DMS153 treated with DMSO at 0.1 percent for 48 hours (cell line): ENCODE measurements at regions not wholly inside any gene's neighbourhood (a gene's known extent, or its start where the extent isn't known, plus 50 kb on each side); places are given as distances from the start of the nearest gene placed in this dataset.
"Not testable (repeated sequence)": the region's sequence is repeated elsewhere in the genome, so short reads cannot be mapped to it uniquely, and the experiment has no call there.

Experiments used
- DNase-seq: peaks from one replicate; lab custom pipeline; 2025; ENCODE audit not compliant: unreplicated experiment; lab: John Stamatoyannopoulos, UW

DNA sequence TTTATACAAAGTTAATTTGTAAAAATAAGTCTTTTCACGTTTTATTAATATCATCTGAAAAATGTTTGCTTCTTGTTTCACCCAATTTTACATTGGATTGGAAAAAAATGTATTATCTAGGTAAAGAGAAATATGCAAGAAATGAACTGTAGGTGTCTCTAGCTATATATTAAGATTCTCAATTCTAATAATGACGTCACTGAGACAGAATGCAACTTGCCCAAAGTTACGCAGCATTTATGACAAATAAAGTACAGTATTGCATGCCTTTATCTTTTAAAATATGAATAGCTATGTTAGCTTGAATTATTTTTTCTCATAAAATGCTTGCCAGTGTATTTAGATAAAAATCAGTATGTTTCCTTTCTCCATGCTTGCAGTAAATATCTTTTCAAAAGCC, 728.8 kb downstream of the RERGL start:
- DNase-seq = no peak

DNA sequence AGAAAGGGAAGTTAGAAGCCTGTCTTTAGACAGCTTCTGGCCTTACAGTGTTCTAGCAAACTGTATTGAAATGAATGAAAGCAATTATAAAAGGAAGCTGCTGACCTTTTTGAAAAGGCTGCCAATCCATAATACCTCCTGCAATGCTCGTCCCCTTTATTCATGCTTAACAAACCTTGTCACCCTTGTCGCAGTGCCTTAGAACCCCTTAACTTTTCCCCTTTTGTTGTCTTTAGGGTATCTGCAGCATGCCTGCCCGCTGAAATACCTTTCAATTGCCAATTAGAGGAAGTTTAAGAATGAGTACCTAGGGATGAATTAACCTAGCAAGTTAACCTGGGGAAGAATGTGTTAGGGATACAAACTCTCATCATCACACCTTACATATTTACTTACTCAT, 731.2 kb downstream of the RERGL start:
- DNase-seq = no peak

DNA sequence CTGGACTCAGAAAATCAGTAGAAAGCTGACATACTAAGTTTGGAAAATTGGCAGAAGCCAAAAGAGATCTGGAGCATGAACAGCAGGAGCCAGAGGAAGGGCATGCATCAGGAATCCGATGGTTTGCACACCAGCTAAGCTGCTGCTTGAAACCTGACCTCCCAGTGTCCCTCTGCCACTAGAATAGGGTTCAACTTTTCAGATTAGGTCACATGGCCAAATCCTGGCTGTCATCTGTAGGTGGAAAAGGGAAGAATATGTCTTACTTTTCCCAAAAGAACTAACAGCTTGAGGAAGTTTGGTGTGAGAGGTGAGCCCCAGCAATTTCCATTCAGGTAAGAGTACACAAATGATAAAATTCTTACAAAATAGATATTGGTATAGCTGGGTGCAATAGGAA, 732.6 kb downstream of the RERGL start:
- no peak for DNase-seq

DNA sequence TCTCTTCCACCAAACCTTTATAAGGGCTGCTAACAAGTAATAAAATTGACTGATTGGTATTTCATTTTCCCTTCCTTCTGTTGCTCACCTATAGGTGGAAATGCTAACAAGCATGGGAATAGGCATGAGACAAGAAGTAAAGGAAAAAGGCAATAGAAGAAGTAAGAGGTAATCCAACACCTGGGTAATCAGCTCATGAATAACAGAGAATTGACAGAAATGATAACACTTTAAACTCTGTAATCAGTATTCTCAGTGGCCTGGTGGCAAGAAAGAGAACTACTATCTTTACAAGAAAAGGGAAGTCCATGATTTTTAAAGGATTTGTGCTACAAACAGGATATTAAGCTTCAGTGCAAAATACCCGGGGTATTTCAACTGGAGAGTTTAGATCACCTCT, 737.8 kb downstream of the RERGL start:
- DNase-seq = no peak

DNA sequence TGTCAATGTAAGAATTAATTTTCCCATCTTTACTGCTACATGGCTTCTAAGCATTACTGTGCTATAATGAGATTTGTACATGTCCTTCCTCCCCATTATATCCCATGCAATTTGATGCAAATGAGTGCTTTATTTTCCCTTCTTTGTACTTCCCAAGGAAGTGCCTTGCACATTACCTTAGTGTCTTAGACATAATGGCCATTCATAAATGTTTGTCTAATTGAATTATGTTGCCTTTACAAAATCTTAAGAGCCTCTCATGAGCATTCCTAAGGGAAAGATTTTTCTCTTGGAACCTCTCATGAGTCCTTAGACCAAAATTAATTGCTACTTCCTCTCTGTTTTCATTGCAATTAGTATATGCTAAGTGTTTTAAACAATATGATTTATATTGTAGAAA, 741.7 kb downstream of the RERGL start:
- no peak for DNase-seq

DNA sequence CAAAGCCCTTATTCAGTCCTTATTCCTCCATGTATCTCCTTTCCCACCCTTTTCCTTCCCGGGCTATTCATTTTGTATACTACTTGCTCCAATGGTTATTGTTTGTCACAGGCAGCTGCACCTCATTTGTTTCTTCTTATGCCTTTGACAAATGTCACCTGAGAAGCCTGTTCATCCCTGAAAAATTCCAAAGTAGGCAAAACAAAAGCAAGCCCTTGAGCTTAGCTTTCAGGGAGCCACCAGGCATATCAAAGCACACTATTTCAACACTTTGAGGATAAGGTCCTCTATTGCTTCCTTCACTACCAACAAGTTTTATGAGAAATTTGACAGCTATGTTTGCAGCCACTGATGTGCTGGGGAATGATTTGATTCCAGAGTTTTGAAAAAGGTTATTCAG, 738.7 kb upstream of the LMO3 start:
- DNase-seq = no peak

DNA sequence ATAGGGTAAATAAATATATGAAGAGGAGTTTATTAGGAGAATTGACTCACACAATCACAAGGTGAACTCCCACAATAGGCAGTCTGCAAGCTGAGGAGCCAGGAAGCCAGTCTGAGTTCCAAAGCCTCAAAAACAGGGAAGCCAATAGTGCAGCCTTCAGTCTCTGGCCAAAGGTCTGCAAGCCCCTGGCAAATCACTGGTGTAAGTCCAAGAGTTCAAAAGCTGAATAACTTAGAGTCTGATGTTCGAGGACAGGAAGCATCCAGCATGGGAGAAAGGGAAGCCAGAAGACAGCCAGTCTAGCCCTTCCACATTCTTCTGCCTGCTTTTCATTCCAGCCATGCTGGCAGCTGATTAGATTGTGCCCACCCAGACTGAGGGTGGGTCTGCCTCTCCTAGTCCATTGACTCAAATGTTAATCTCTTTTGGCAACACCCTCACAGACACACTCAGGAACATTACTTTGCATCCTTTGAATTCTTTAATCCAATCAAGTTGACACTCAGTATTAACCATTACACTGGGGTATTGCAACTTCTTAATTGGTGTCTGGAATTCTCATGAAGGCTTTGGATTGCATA, 736.5 kb upstream of the LMO3 start:
- DNase-seq = no peak

DNA sequence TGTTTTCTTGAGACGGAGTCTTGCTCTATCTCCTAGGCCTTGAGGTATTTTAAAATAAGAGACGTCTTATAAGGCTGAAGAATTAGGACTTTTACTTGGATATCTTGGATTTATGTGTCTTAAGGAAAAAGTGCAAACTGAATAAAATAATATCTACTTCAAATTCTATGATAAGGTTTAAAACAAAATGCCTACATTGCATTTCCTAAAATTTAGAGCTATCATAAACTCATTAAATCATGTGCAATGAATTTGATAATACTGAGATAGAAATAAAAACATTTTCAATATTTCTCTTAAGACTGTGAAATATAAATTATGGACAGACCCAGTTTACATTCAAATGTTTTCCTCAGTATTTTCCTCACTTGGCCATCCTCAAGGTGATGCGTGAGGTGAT, 729.5 kb upstream of the LMO3 start:
- no peak for DNase-seq

DNA sequence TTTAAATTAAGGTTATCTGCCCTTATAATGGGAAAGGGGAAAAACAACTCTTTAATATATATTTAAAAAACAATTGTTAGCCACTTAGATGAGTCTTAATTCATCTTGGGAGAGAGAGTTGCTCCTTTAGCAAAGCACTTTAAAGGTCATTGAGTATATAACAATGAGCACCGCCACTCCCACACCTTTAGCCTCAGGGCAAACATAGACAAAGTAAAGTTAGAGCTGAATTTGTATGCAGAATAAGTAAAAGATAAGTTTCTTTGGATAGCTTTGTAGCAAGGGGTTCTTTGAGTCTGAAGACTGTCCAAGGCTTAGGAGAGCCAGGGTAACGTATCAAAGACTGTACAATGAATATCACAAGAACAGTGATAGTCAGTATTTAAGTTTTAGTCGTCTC, 728.8 kb upstream of the LMO3 start:
- DNase-seq = no peak

DNA sequence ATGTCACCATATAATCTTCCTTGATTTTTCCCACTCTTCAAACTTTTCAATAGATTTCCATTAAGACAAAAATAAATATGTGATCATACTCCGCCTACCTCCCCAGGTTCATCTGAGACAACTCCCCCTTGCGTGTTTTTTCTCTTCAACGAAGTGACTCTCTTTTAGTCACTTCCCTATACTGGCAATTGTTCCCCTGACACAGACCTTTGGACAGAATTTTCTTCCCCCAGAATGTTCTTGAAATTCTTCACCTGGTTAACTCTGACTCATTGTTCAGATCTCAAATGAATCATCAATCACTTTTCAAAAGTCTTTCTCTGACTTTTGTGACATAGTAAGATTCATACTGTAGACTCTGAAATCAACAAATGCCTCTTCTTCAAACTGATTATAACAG, 727.3 kb upstream of the LMO3 start:
- no peak for DNase-seq

DNA sequence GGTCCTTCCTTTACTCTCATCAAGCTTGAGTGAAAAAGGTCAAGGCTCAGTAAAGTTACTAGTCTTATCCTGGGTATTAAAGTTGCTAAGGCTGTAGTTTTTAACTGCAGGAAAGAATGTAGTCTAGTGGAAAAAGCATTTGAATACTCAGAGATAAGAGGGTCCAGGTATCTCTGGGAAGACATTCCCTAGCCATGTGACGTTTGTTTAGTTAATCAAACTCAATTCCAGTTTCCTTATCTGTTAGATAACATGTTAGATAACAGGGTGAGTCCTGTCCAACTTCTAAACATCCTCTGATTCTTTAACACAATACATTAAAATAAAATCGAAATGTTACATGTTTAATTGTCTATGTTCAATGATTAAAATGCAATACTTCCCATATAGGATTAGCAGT, 720.7 kb upstream of the LMO3 start:
- no peak for DNase-seq

DNA sequence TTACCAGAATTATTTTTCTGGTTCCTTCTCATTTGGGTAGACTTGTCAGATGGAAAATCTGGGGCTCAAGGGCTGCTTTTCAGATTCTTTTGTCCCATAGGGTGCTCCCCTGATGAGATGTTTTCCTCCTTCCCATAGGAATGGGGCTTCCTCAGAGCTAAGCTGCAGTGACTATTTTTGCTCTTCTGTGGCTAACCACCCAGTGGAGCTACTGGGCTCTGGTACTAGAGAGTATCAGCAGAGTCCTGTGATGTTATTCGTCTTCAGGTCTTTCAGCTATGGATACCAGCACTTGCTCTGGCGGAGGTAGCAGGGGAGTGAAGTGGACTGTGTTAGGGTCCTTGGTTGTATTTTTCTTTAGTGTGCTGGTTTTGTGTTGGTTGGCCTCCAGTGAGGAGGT, 716.1 kb upstream of the LMO3 start:
- no peak for DNase-seq

DNA sequence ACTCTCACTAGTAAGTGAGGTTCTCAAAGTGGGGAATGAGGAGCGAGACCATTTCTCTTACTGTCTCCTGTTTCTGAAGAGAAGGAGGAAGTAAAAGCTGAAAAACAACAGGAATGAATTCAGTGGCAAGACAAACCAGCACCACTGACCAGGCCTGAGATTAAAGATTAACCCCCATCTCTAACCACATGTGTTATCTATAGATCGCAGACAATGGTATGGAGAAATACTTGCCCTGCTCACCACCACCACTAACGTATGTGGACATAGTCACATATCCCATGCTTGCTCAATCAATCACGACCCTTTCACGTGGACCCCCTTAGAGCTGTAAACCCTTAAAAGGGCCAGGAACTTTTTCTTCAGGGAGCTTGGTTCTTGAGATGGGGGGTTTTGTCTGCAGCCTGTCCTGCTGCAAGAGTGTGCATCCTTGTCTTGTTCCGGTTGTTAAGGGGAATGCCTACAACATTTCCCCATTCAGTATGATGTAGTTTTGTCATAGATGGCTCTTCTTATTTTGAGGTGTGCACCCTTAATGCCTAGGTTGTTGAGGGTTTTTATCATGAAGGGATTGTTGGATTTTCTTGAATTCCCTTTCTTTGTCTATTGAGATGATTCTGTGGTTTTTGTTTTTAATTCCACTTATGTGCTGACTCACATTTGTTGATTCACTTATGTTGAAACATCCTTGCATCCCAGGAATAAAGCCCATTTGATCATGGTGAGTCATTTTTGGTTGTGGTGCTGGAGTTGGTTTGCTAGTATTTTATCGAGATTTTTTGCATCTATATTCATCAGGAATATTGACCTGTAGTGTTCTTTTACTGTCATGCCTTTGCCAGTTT, 698.8 kb upstream of the LMO3 start:
- DNase-seq = no peak

DNA sequence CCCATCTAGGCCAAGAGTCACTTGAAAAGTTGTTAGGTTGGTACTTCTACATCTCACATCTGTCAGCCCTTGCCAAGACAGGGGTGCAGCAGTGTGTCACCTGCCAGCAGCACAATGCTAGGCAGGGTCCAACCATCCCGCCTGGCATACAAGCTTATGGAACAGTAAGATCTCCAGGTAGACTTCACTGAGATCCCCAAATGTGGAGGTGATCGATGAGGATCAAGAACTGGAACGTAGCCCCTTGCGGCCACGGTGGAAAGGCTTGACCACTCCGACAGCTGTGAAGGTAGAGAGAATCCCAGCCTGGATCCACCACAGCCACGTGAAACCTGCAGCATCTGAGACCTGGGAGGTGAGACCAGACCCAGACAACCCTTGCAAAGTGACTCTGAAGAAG, 696.0 kb upstream of the LMO3 start:
- DNase-seq = no peak

DNA sequence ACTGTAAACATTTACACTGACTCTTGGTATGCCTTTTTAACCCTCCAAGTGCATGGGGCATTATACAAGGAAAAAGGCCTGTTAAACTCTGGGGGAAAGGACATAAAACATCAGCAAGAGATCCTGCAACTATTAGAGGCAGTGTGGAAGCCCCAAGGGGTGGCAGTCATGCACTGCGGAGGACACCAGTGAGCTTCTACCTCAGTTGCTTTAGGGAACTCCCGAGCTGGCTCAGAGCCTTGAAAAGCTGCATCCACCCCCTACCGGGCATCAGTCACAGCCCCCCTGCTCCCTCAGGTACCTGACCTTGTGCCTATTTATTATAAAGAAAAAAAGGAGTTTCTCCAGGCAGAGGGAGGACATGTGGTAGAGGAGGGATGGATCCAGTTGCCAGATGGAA, 695.6 kb upstream of the LMO3 start:
- DNase-seq = no peak

DNA sequence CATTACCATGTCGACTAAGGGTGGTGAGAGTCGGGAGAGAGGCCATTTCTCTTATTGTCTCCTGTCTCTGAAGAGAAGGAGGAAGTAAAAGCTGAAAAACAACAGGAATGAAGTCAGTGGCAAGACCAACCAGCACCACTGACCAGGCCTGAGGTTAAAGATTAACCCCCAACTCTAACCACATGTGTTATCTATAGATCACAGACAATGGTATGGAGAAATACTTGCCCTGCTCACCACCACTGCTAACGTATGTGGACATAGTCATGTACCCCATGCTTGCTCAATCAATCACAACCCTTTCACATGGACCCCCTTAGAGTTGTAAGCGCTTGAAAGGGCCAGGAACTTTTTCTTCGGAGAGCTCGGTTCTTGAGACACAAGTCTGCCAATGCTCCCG, 690.9 kb upstream of the LMO3 start:
- DNase-seq = no peak

DNA sequence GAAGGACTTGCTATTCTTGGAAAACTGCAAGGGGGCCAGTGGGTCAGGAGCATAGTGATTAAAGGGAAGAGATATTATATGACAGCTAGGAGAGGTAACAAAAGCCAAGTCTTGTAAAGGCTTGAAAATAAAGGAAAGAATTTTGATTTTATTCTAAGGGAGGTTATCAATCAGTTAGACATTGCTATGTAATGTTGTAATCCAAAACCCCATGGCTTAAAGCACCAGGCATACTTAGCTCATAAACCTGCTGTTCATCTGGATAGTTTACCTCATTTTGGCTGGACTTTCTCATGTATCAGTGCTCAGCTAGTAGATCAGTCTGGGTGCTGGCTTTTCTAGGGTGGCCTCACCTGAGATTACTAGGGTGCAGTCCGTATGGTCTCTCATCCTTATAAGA, 680.9 kb upstream of the LMO3 start:
- DNase-seq = no peak

DNA sequence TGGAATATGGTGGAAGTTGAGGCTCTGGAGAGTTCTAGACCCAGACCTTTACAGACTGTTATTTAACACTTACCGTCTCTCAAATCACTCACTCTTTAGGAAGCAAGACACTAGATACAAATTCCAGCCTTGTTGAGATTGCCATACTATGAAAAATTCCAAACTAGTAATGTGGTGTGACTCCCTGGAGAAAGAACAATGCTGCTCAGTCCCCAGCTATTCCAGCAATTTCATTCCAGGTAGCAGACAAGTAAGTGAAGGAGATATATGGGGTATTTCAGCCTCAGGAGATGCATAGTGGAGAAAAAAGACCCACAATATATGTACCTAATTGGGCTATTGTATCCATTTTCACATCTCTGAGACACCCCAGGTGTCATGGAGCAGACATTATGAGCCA, 678.9 kb upstream of the LMO3 start:
- no peak for DNase-seq

DNA sequence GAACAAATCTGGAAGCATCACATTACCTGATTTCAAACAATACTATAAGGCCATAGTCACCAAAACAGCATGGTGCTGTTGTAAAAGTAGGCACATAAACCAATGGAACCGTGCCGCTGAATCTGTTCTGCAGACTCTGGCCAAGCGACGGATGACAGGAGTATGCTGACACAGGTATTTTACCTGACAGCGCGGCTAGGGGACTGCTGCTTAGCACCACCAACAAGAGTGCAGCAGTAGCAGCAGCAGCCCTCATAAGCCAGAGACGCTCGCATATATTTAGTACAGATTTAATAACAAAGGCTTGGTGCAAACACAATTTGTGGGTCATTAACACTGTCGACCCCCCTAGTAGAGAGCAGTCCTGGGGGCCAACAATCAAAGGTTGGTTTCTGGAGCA, 677.6 kb upstream of the LMO3 start:
- DNase-seq = no peak

DNA sequence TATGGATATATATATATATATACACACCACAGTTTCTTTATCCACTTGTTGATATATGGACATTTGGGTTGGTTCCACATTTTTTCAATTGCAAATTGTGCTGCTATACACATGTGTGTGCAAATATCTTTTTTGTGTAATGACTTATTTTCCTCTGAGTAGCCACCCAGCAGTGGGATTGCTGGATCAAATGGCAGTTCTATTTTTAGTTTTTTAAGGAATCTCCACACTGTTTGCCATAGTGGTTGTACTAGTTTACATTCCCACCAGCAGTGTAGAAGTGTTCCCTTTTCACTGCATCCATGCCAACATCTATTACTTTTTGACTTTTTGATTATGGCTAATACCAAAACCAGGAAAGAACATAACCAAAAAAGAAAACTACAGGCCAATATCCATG, 676.2 kb upstream of the LMO3 start:
- not testable (repeated sequence) for DNase-seq

DNA sequence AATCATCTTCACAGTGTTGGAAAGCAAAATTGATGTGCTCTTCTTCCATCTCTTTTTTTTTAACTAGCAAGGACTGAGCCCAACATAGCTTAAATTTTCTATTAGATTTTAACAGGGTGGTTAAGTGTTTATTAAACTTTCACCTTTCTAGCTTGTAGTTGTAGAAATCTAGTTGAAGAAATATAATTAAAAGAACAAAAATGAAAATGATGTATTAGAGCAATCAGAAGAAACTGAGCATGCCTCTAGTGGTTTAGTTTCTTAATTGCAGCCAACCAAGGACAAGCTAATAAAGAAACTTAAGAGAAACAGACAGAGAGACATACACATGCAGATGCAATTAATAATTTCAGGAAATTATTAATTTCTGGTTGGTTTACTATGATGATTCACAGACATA, 673.0 kb upstream of the LMO3 start:
- no peak for DNase-seq

DNA sequence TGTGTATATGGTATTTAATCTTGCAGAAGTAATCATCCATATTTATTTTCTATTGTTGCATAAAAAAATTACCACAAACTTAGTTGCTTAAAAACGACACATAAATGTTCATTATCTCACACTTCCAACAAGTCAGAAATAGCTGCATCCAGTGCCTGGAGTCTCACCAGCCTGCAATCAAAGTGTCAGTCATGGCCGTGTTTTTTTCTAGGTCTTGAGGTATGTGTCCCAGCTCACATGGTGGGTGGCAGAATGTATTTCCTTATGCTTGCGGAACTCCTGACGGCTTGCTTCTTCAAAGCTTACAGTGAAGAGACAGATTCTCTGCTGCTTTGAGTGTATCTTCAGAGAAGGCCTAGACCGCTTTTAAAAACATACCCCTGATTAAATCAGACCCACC, 670.2 kb upstream of the LMO3 start:
- DNase-seq = no peak

DNA sequence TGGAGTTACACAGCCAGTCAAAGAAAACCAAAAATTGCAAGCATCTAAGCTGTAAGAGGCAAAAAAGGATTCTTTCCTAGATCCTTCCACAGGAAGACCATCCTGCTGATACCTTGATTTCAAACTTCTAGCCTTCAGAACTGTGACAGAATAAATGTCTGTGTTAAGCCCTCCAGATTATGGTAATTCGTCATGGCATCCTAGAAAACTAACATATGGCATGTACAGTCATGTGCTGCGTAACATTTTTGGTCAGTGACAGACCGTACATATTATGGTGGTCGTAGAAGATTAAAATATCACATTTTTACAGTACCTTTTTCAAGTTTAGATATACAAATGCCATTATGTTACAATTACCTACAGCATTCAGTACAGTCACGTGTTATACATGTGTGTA, 660.9 kb upstream of the LMO3 start:
- DNase-seq = no peak
